ENCODE measurements at regions not wholly inside any gene's neighbourhood (a gene's known extent, or its start where the extent isn't known, plus 50 kb on each side); places are given as distances from the start of the nearest gene placed in this dataset.
"Not testable (repeated sequence)": the region's sequence is repeated elsewhere in the genome, so short reads cannot be mapped to it uniquely, and the experiment has no call there.

DNA sequence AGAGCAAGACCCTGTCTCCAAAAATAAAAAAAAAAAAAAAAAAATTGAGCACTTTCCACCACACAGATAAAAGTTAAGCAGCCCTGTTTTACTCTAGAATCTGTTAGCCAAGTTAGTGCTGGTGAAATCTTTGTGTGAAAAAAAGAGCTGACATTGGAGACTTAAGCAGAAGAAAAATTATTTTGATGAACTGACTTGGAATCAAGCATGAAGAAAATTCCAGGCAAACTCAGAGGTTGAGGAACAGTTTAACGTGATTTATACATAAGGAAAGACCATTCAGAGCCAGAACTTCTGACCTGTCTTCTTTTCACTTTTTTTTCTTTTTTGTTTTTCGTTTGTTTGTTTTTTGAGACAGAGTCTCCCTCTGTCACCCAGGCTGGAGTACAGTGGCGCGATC, 79.6 kb upstream of the RBPJ start:
- DNase-seq (ENCODE audit: low spot score) = no peak

DNA sequence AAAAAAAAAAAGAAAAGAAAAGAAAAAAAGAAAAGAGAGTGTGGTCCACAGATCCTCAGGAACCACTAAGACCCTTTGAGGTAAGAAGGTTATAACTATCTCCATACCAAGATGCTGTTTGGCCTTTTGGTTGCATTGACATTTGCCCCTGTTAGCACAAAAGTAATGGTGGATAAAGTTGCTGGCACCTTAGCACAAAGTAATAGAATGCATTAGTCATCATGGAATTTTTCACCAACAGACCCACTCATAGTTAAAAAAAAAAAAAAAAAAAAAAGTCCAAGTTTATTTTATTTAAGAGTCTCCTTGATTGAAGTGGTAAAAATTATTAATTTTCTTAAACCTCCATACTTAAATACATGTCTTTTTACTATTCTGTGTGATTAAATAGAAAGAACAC, 78.4 kb upstream of the RBPJ start:
- no peak for DNase-seq (ENCODE audit: low spot score)

DNA sequence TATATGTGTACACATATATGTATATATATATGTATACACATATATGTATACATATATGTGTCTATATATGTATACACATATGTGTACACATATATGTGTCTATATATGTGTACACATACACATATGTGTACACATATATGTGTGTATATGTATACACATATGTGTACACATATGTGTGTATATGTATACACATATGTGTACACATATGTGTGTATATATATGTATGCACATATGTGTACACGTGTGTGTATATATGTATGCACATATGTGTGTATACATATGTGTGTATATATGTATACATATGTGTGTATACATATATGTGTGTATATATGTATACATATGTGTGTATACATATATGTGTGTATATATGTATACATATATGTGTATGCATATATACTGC, 76.7 kb upstream of the RBPJ start:
- not testable (repeated sequence) for DNase-seq (ENCODE audit: low spot score)

DNA sequence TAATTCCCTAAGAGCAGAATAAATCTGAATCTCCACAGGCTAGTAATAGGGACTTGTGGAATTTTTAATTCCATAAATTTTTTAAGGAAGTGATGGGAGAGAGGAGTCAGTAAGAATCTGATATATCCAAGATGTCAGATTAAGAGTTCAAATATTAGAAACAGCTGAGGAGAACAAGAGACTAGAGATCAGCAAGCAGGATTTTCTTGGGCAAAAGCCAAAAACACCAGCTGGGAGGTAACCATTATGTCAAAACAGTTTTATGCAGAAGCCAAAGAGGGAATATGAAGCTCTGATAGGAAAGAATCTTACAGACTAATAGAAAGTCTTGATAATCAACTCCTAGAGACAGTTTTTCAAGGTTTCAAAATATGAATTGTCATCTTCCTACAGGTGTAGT, 72.2 kb upstream of the RBPJ start:
- no peak for DNase-seq (ENCODE audit: low spot score)

DNA sequence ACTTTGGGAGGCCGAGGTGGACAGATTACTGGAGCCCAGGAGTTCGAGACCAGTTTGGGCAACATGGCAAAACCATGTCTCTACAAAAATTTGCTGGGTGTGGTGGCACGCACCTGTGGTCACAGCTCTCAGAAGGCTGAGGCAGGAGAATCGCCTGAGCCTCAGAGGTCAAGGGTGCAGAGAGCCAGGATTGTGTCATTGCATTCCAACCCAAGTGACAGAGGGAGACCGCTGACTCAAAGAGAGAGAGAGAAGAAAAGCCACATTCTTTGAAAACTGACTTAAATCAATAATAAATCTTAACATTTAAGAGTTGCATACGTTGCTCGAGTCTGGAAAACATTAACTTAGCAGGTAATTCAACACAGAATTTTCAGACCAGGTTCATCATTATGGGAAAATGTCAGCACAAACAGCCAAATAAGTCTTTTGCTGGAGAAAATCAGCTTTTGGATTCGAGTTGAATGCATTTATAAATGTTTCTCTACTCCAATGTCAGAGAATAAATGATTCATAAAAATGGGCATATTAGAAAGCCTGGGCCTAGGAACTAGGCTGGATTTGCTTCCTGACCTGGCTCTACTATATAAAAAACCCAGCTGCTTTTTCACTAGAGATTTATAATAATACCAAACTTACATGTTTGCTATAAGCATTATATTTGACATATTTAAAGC, 68.3 kb upstream of the RBPJ start:
- peak; percentile 54 for DNase-seq (ENCODE audit: low spot score)

DNA sequence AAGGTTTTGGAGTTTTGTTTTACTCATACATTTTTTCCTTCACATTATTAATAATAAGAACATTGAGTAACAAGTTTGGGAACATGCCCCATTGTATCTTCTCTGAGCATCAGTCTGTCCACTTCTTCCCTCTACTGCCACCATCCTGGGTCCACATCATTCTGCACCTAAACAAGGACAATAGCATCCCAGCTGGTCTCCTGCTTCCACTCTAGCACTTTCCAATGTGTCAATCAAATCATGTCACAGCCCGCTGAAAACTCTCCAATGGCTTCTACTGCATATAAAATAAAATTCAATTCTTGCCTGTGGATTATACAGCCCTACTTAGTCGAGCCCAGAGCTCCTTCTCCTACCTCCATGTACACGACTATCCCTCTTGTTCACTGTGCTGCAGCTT, 66.8 kb upstream of the RBPJ start:
- no peak for DNase-seq (ENCODE audit: low spot score)

DNA sequence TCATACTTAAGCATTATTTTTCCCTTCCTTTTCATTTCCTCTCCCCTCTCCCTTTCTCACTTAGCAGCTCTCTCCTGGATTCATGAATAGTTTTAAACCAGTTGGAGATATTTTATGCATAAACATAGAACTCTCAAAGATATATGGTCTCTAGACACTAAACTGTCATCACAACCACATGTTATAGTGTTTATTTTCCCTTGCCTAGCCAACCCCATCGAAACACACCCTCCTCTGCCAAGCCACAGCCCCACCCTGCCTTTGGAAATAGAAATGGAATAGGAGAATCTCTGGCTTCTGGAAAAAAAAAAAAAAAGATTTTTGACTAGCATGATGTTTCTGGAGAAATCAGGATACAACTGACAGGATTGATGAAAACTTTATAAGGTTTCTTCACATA, 64.8 kb upstream of the RBPJ start:
- DNase-seq (ENCODE audit: low spot score) = no peak

DNA sequence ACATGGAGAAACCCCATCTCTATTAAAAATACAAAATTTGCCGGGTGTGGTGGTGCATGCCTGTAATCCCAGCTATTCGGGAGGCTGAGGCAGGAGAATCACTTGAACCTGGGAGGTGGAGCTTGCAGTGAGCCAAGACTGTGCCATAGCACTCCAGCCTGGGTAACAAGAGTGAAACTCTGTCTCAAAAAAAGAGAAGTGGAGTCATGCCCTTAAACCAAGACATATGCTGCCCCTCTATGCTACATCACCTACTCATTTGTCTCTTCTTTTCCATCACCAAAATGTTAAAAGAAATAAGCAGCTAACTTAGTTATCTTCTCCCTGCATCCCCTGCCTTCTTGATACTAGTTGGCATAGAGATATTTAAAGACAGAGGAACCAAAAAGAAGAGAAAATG, 63.4 kb upstream of the RBPJ start:
- DNase-seq (ENCODE audit: low spot score) = not testable (repeated sequence)

DNA sequence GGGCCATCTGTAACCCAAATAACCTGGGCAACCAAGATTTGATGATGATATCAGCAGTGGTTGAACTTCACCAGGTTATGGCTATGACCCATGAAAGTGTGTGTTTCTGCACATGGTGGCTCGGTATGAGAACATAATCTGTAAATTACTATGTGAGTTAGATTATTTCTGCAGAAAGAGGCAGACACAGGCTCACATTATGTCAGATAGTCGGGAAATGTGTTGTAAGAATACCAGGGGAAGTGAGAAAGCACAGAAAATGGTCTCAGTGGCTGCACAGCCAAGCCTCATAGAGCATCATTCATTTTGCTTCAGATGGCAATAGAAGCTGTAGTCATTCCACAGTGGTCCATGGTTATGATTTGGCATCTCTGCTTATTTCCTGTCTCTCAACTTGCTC, 63.0 kb upstream of the RBPJ start:
- no peak for DNase-seq (ENCODE audit: low spot score)

DNA sequence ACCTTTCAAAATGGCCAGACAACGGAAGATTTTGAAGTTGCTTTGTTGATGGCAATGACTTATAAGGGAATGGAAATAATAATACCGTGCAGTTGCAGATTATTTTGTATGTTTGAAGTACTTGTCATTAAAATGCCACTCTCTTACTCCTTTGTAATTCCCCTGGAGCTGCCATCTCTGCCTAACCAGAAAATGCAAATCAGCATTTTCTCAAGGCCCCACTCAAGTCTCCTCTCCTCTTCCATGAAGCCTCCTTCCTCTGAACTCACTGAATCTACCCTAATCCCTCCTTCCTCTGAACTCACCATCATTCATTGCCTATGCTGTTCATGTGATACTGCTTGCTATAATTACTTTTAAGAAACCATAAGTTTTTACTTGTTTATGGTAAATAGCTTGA, 60.2 kb upstream of the RBPJ start:
- DNase-seq (ENCODE audit: low spot score) = no peak

DNA sequence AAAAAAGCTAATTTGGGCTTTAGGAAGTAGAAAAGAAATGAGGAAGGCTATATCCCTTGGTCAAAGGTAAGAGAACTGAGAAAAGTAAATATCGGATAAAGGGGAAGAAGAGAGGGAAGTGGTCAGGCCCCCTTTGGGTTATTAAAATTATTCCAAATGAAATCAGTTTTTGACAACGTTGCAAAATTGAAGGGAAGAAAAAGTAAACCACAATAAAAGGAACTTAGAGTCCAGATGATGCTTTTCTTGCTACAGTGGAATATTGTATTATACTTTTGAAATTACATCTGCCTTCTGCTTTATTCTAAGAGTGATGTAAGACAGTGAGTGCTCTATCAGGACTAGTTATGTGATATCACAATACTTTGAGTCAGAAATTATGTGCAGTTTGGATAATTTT, 59.4 kb upstream of the RBPJ start:
- DNase-seq (ENCODE audit: low spot score) = no peak

DNA sequence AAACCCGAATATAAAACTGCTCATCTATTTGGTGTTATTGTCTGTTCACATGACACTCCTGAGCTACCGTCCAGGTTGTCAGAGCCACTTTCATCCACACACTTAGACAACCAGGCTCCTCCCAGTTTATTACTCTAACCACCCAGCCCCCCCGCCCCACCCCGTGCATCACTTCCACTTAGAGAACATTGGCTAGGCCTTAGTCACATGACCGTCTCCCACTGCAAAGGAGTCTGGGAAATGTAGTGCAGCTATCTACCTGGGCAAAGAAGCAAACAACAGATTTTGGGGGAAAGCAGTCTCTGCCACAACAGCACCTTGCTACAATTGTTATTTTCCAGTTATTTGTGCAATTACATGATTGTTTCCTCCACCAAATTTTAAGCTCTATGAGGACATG, 57.6 kb upstream of the RBPJ start:
- peak; percentile 77 for DNase-seq (ENCODE audit: low spot score)

DNA sequence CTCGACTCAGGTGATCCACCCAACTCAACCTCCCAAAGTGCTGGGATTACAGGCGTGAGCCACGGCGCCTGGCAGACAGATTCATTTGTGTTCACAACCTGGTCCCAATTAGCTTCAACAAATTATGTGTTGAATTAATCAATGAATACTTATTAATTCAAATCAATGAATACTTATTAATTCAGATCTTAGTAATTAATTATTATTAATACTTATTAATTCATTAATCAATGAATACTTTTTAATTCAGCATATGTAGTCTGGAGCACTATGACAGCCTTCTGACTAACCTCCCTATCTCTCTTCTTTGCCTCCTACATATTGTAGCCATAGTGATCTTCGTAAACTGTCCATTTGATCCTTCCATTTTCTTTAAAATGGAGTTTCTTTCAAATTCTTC, 56.7 kb upstream of the RBPJ start:
- no peak for DNase-seq (ENCODE audit: low spot score)

DNA sequence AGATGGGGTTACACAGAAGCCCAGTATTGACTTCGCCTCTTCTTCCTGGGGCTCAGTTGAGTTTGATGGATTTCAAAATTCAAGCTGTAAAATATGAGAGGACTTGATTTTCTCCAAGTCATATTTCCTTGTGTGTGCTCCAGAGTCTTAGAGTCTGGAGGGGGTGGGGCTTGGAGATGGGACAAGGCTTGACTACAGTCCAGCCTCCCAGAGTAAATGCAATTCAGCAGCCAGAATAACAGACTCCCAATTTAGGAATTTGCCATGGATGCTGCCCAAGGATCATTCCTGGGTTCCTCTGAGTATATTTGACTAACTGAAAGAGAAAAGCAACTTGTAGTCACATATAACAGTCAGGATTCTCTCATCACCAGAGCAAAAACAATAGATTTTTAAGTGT, 53.7 kb upstream of the RBPJ start:
- no peak for DNase-seq (ENCODE audit: low spot score)

DNA sequence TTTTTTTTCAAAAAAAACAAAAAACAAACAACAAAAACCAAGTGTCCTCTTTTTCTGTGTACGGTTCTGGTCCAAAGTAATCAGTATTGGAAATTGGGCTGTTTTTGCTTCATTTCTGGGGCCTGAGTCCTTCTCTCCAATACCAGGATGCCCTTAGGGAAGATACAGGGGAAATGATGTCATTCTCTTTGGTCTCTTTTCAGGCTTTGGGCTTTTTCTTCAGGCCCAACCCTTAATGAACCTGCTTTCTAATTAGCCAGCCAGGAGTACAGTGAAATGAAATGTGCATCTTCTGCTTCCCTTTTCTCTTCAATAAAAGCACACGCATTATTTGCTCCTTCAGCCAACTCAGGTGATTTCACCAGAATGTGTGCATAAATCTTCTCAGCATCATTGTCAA, 52.6 kb upstream of the RBPJ start:
- no peak for DNase-seq (ENCODE audit: low spot score)

DNA sequence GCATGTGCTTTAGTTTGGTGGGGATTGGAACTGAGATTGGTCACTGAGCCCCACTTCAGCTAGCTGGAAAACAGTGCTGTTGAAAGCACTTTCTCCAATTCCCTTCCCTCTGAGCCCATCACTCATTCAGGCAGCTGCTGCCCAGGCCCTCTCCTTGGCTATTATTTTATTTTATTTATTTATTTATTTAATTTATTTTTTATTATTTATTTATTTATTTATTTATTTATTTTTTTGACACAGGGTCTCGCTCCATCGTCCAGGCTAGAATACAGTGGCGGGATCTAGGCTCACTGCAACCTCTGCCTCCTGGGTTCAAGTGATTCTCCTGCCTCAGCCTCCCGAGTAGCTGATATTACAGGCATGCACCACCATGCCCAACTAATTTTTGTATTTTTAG, 51.8 kb upstream of the RBPJ start:
- no peak for DNase-seq (ENCODE audit: low spot score)

All from HuH-7 (cell line).